ENCODE measurements at regions not wholly inside any gene's neighbourhood (a gene's known extent, or its start where the extent isn't known, plus 50 kb on each side); places are given as distances from the start of the nearest gene placed in this dataset.

GRCh38 chr13:97758317-97758716 is 195.2 kb upstream of the IPO5 start:
- no peak for TF ChIP-seq ZNF565 (CRISPR knock-in tag; conservative IDR thresholded peaks at IDR 0.05; ENCODE audit: low read depth)
- no peak for TF ChIP-seq ESRRG (CRISPR knock-in tag; IDR thresholded peaks at IDR 0.05)
- no peak for TF ChIP-seq ZNF8 (CRISPR knock-in tag; IDR thresholded peaks at IDR 0.05)
- TF ChIP-seq PPARA (CRISPR knock-in tag; IDR thresholded peaks at IDR 0.05; ENCODE audit: borderline replicate concordance) = no peak
- TF ChIP-seq RARB (CRISPR knock-in tag; IDR thresholded peaks at IDR 0.05) = no peak
- no peak for TF ChIP-seq OSR1 (CRISPR knock-in tag; IDR thresholded peaks at IDR 0.05)
- TF ChIP-seq, protein P1, sequence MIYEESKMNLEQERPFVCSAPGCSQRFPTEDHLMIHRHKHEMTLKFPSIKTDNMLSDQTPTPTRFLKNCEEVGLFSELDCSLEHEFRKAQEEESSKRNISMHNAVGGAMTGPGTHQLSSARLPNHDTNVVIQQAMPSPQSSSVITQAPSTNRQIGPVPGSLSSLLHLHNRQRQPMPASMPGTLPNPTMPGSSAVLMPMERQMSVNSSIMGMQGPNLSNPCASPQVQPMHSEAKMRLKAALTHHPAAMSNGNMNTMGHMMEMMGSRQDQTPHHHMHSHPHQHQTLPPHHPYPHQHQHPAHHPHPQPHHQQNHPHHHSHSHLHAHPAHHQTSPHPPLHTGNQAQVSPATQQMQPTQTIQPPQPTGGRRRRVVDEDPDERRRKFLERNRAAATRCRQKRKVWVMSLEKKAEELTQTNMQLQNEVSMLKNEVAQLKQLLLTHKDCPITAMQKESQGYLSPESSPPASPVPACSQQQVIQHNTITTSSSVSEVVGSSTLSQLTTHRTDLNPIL (CRISPR knock-in tag; IDR thresholded peaks at IDR 0.05; ENCODE audit: low read depth) = no peak
- TF ChIP-seq POU6F1 (CRISPR knock-in tag; IDR thresholded peaks at IDR 0.05; ENCODE audit: borderline replicate concordance, low read depth) = no peak
- no peak for TF ChIP-seq CSDC2 (CRISPR knock-in tag; IDR thresholded peaks at IDR 0.05)
- no peak for TF ChIP-seq ZFP30 (CRISPR knock-in tag; IDR thresholded peaks at IDR 0.05)
- TF ChIP-seq BACH2 (CRISPR knock-in tag; IDR thresholded peaks at IDR 0.05; ENCODE audit: borderline replicate concordance) = no peak

Measured in SK-N-SH treated with all-trans-retinoic acid at 6 μM for 48 hours (cell line).